AG04449 (cell line): ENCODE measurements at regions not wholly inside any gene's neighbourhood (a gene's known extent, or its start where the extent isn't known, plus 50 kb on each side); places are given as distances from the start of the nearest gene placed in this dataset.
A peak's percentile ranks its signal among the peaks of the same experiment; 100 is the strongest.

Source experiments
- CTCF ChIA-PET: fragments of 350-600 bp; formaldehyde crosslinking; extraction: SDS; loops from one replicate; lab custom pipeline; 2021; ENCODE audit warnings: antibody characterized with exemption; lab: Yijun Ruan, JAX
- POLR2A ChIA-PET: fragments of 400-600, 350-600 bp; formaldehyde crosslinking; extraction: SDS; loops from one replicate; lab custom pipeline; 2020; ENCODE audit warnings: antibody characterized with exemption, inconsistent platforms; lab: Yijun Ruan, JAX
- DNase-seq: peaks from one replicate; pipeline ENCODE4 v3.0.0-alpha.2; 2010; ENCODE audit warnings: low read depth, low spot score
- H3K4me3 ChIP-seq: 2 replicates; pipeline ENCODE4 v1.5.1; 2011; ENCODE audit warnings: low read depth, mild to moderate bottlenecking, control low read depth, low read length
- CTCF ChIP-seq: IDR thresholded peaks from one replicate; pipeline ENCODE4 v1.5.1; 2011; ENCODE audit warnings: mild to moderate bottlenecking, moderate library complexity, low read length, control low read depth, inconsistent platforms; ENCODE audit not compliant: insufficient read depth; ENCODE audit errors: missing control alignments

DNA sequence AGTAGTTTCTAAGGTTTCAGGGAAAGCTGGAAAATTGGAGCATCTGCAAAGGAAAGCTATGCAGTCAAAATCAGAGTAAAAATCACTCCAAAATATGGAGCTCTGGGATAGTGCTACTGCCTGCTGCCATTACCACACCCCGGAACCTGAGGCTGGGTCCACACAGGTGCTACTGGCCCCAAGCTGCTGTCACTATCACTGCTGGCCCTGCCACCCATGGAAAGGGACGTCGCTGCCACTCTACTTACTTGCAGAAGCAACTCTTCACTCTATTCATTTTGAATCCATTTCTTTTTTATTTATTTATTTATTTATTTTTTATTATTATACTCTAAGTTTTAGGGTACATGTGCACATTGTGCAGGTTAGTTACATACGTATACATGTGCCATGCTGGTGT, 60.3 kb upstream of the RGS18 start:
- ChIA-PET POLR2A (no interaction called here), CTCF (no interaction called here)
- TF ChIP-seq CTCF = no peak
- no peak for DNase-seq
- H3K4me3 ChIP-seq = no peak overlapping the region

- H3K4me3 ChIP-seq = no peak overlapping the region
- CTCF ChIA-PET = no interaction called here
- POLR2A ChIA-PET = no interaction called here
- no peak for DNase-seq
- no peak for TF ChIP-seq CTCF
These were observed 58.9 kb upstream of the RGS18 start for GRCh38 chr1:192099328-192099727.

- POLR2A ChIA-PET = no interaction called here
- DNase-seq = no peak
- no peak for TF ChIP-seq CTCF
- CTCF ChIA-PET = interaction anchor here (1.1 kb wide), 1 partner anchor 108 kb away, joined by 3 read pairs; no protein-coding TSS in a partner anchor
- no peak overlapping the region for H3K4me3 ChIP-seq
These were observed 57.4 kb upstream of the RGS18 start for GRCh38 chr1:192100686-192101468.

- H3K4me3 ChIP-seq = no peak overlapping the region
- no peak for DNase-seq
- CTCF ChIA-PET = no interaction called here
- no peak for TF ChIP-seq CTCF
- POLR2A ChIA-PET = no interaction called here
These were observed 54.1 kb upstream of the RGS18 start for GRCh38 chr1:192104128-192104527.

- ChIA-PET POLR2A (interaction anchor here (0.6 kb wide), 1 partner anchor 53 kb away, joined by 3 read pairs; no protein-coding TSS in a partner anchor), CTCF (no interaction called here)
- no peak for TF ChIP-seq CTCF
- peak; percentile 86 for DNase-seq
- H3K4me3 ChIP-seq = no peak overlapping the region
These were observed 53.4 kb upstream of the RGS18 start for GRCh38 chr1:192104852-192105251.

GRCh38 chr1:192108161-192108560, 50.1 kb upstream of the RGS18 start:
- no peak for DNase-seq
- no peak for TF ChIP-seq CTCF
- CTCF ChIA-PET = no interaction called here
- H3K4me3 ChIP-seq = no peak overlapping the region
- POLR2A ChIA-PET = no interaction called here
